ENCODE measurements at regions not wholly inside any gene's neighbourhood (a gene's known extent, or its start where the extent isn't known, plus 50 kb on each side); places are given as distances from the start of the nearest gene placed in this dataset.

- H3K27ac ChIP-seq: no peak overlapping the region
- no peak for TF ChIP-seq CTCF (conservative IDR thresholded peaks at IDR 0.05)
- no peak for TF ChIP-seq ZFX (IDR thresholded peaks at IDR 0.05)
Measured at GRCh38 chr17:70242781-70243437, 73.6 kb downstream of the KCNJ2 start.

- H3K27ac ChIP-seq: no peak overlapping the region
- no peak for TF ChIP-seq CTCF (conservative IDR thresholded peaks at IDR 0.05)
Measured at GRCh38 chr17:70251706-70252105, 82.4 kb downstream of the KCNJ2 start.

GRCh38 chr17:70254735-70255460 is 85.6 kb downstream of the KCNJ2 start:
- TF ChIP-seq ZFX (IDR thresholded peaks at IDR 0.05): no peak
- no peak for TF ChIP-seq CTCF (conservative IDR thresholded peaks at IDR 0.05)

GRCh38 chr17:70256751-70257150 is 87.4 kb downstream of the KCNJ2 start:
- TF ChIP-seq ZFX (IDR thresholded peaks at IDR 0.05) (no peak), CTCF (conservative IDR thresholded peaks at IDR 0.05) (no peak)
- H3K27ac ChIP-seq: no peak overlapping the region

More at GRCh38 chr17:70254735-70255460, 85.6 kb downstream of the KCNJ2 start:
- H3K27ac ChIP-seq: no peak overlapping the region

- no peak overlapping the region for H3K27ac ChIP-seq
- TF ChIP-seq CTCF (conservative IDR thresholded peaks at IDR 0.05): no peak
- TF ChIP-seq ZFX (IDR thresholded peaks at IDR 0.05): no peak
Measured at GRCh38 chr17:70258465-70258864, 89.1 kb downstream of the KCNJ2 start.

- TF ChIP-seq ZFX (IDR thresholded peaks at IDR 0.05): no peak
- TF ChIP-seq CTCF (conservative IDR thresholded peaks at IDR 0.05): no peak
Measured at GRCh38 chr17:70259400-70259799, 90.1 kb downstream of the KCNJ2 start.

GRCh38 chr17:70261170-70261569 is 91.8 kb downstream of the KCNJ2 start:
- H3K27ac ChIP-seq: no peak overlapping the region
- TF ChIP-seq CTCF (conservative IDR thresholded peaks at IDR 0.05) (no peak), ZFX (IDR thresholded peaks at IDR 0.05) (no peak)

More at GRCh38 chr17:70259400-70259799, 90.1 kb downstream of the KCNJ2 start:
- no peak overlapping the region for H3K27ac ChIP-seq
